GM23248 (cell line): ENCODE measurements at regions not wholly inside any gene's neighbourhood (a gene's known extent, or its start where the extent isn't known, plus 50 kb on each side); places are given as distances from the start of the nearest gene placed in this dataset.

Source experiments
- EZH2 ChIP-seq: fragments of 200-600 bp; sonication (generic); IDR thresholded peaks from 2 replicates; pipeline ENCODE4 v1.6.1; 2018; ENCODE audit warnings: antibody characterized with exemption, mild to moderate bottlenecking; ENCODE audit not compliant: insufficient read depth, poor library complexity, severe bottlenecking
- EZH2phosphoT487 ChIP-seq: fragments of 200-600 bp; sonication (generic); IDR thresholded peaks from 2 replicates; pipeline ENCODE4 v1.6.1; 2018; ENCODE audit warnings: antibody characterized with exemption, moderate library complexity, mild to moderate bottlenecking, low read depth; ENCODE audit not compliant: insufficient read depth

GRCh38 chr1:38258085-38258627, 211.6 kb upstream of the POU3F1 start:
- TF ChIP-seq EZH2phosphoT487 (no peak), EZH2 (no peak)
